HFFc6 (cell line): ENCODE measurements at regions not wholly inside any gene's neighbourhood (a gene's known extent, or its start where the extent isn't known, plus 50 kb on each side); places are given as distances from the start of the nearest gene placed in this dataset.

Experiments used
- DNase-seq: peaks from one replicate; pipeline ENCODE4 v3.0.0-alpha.2; 2018
- H3K27ac Mint-ChIP-seq: 2 replicates; pipeline ENCODE4 v1.8.0; 2020; ENCODE audit warnings: mild to moderate bottlenecking, mixed read lengths
- H3K27me3 Mint-ChIP-seq: 2 replicates; pipeline ENCODE4 v1.8.0; 2021; ENCODE audit warnings: mild to moderate bottlenecking, moderate library complexity, mixed read lengths; ENCODE audit not compliant: insufficient read depth
- H3K36me3 Mint-ChIP-seq: 2 replicates; pipeline ENCODE4 v1.8.0; 2021; ENCODE audit warnings: low read depth, mixed read lengths
- H3K4me1 Mint-ChIP-seq: 2 replicates; pipeline ENCODE4 v1.8.0; 2020; ENCODE audit warnings: low read depth, mixed read lengths
- H3K4me3 Mint-ChIP-seq: 2 replicates; pipeline ENCODE4 v1.8.0; 2020; ENCODE audit warnings: mild to moderate bottlenecking, moderate library complexity, mixed read lengths
- H3K9me3 Mint-ChIP-seq: 2 replicates; pipeline ENCODE4 v1.8.0; 2020; ENCODE audit warnings: mild to moderate bottlenecking, mixed read lengths
- CTCF ChIP-seq: fragments of 200-600 bp; sonication (generic); IDR thresholded peaks from 2 replicates; pipeline ENCODE4 v1.5.0; 2021; ENCODE audit warnings: antibody characterized with exemption, mild to moderate bottlenecking

- H3K27ac Mint-ChIP-seq = no peak overlapping the region
- H3K36me3 Mint-ChIP-seq = no peaks in the 10 kb centered on the region
- no peak overlapping the region for H3K4me3 Mint-ChIP-seq
- DNase-seq = no peak
- H3K9me3 Mint-ChIP-seq = no peaks in the 10 kb centered on the region; the same call in 1 of the 2 replicates
- peaks cover 43% of the 10 kb centered on the region for H3K4me1 Mint-ChIP-seq
- TF ChIP-seq CTCF = no peak
- 0 out of 2 replicates have a peak, but pooled peaks cover 5% of the 10 kb centered on the region for H3K27me3 Mint-ChIP-seq
These were observed 273.9 kb upstream of the FMN2 start for GRCh38 chr1:239817801-239818200.

GRCh38 chr1:239819096-239819495 lies 272.6 kb upstream of the FMN2 start:
- no peaks in the 10 kb centered on the region for H3K36me3 Mint-ChIP-seq
- H3K4me1 Mint-ChIP-seq = peaks cover 39% of the 10 kb centered on the region
- no peak for DNase-seq
- peak; percentile 36; the same call in 1 of the 2 replicates for TF ChIP-seq CTCF
- no peak overlapping the region for H3K27ac Mint-ChIP-seq
- no peak overlapping the region for H3K4me3 Mint-ChIP-seq
- 0 out of 2 replicates have a peak, but pooled peaks cover 5% of the 10 kb centered on the region for H3K27me3 Mint-ChIP-seq
- no peaks in the 10 kb centered on the region; the same call in 1 of the 2 replicates for H3K9me3 Mint-ChIP-seq

- H3K27me3 Mint-ChIP-seq = 0 out of 2 replicates have a peak, but pooled peaks cover 3% of the 10 kb centered on the region
- TF ChIP-seq CTCF = no peak
- no peak for DNase-seq
- H3K36me3 Mint-ChIP-seq = no peaks in the 10 kb centered on the region
- peaks cover 32% of the 10 kb centered on the region for H3K4me1 Mint-ChIP-seq
- no peak overlapping the region for H3K27ac Mint-ChIP-seq
- H3K9me3 Mint-ChIP-seq = no peaks in the 10 kb centered on the region; the same call in 1 of the 2 replicates
- H3K4me3 Mint-ChIP-seq = no peak overlapping the region
These were observed 271.9 kb upstream of the FMN2 start for GRCh38 chr1:239819756-239820250.

- no peaks in the 10 kb centered on the region; the same call in 1 of the 2 replicates for H3K27me3 Mint-ChIP-seq
- no peak for TF ChIP-seq CTCF
- H3K4me3 Mint-ChIP-seq = no peak overlapping the region
- no peak overlapping the region for H3K27ac Mint-ChIP-seq
- no peaks in the 10 kb centered on the region for H3K9me3 Mint-ChIP-seq
- H3K36me3 Mint-ChIP-seq = no peaks in the 10 kb centered on the region
- no peak for DNase-seq
- no peaks in the 10 kb centered on the region for H3K4me1 Mint-ChIP-seq
These were observed 267.8 kb upstream of the FMN2 start for GRCh38 chr1:239823852-239824251.

- no peak for TF ChIP-seq CTCF
- no peaks in the 10 kb centered on the region for H3K4me1 Mint-ChIP-seq
- peaks cover 1% of the 10 kb centered on the region; the same call in 1 of the 2 replicates for H3K27me3 Mint-ChIP-seq
- H3K4me3 Mint-ChIP-seq = no peak overlapping the region
- no peak for DNase-seq
- no peaks in the 10 kb centered on the region for H3K9me3 Mint-ChIP-seq
- no peak overlapping the region for H3K27ac Mint-ChIP-seq
- no peaks in the 10 kb centered on the region for H3K36me3 Mint-ChIP-seq
These were observed 265.5 kb upstream of the FMN2 start for GRCh38 chr1:239826211-239826610.
